K562 (cell line): ENCODE measurements at regions not wholly inside any gene's neighbourhood (a gene's known extent, or its start where the extent isn't known, plus 50 kb on each side); places are given as distances from the start of the nearest gene placed in this dataset.

Experiments used
- E2F3 ChIP-seq: fragments of 250-450 bp; sonication (Bioruptor Pico); IDR thresholded peaks from 2 replicates; pipeline ENCODE4 v1.4.0; 2020; ENCODE audit warnings: mild to moderate bottlenecking
- GTF2E2 ChIP-seq: fragments of 200-800 bp; sonication (Bioruptor generic); IDR thresholded peaks from 2 replicates; pipeline ENCODE4 v1.6.1; 2016; ENCODE audit warnings: missing genetic modification characterization, missing compliant biosample characterization
- NR4A1 ChIP-seq, 2 experiments: fragments of 250-450 bp in 1 of 2; fragments of 450-650 bp in 1 of 2; sonication (Bioruptor Pico) in 1 of 2; IDR thresholded peaks; 2 replicates each; pipeline versions ENCODE4 v1.4.0 to v1.6.1; 2016 to 2020; ENCODE audit warnings: mild to moderate bottlenecking in 2 of 2, missing compliant biosample characterization in 1 of 2, missing genetic modification characterization in 1 of 2, moderate library complexity in 1 of 2
- TRIM28 ChIP-seq: fragments of 450-650 bp; IDR thresholded peaks from 2 replicates; pipeline ENCODE4 v1.6.1; 2017
- ZNF282 ChIP-seq: sonication (generic); formaldehyde crosslinking; IDR thresholded peaks from 2 replicates; pipeline ENCODE4 v1.8.1; 2023; ENCODE audit warnings: missing genetic modification reagents
- TF ChIP-seq, protein P1 (sequence below): fragments of 450-650 bp; IDR thresholded peaks from 2 replicates; pipeline ENCODE4 v1.7.1; 2018; ENCODE audit warnings: mild to moderate bottlenecking, low read depth; ENCODE audit not compliant: partially characterized antibody
- TF ChIP-seq, protein P2 (sequence below): fragments of 200-600 bp; sonication (generic); IDR thresholded peaks from one replicate; pipeline ENCODE4 v1.6.1; 2012; ENCODE audit warnings: mild to moderate bottlenecking, low read depth, low read length, inconsistent platforms
- TF ChIP-seq, protein P3 (sequence below): fragments of 450-650 bp; IDR thresholded peaks from 2 replicates; pipeline ENCODE4 v1.6.1; 2018; ENCODE audit warnings: mild to moderate bottlenecking, low read depth; ENCODE audit not compliant: partially characterized antibody
- TF ChIP-seq, protein P4 (sequence below): sonication (generic); formaldehyde crosslinking; IDR thresholded peaks from 2 replicates; pipeline ENCODE4 v1.8.1; 2023; ENCODE audit warnings: mild to moderate bottlenecking, missing genetic modification reagents

DNA sequence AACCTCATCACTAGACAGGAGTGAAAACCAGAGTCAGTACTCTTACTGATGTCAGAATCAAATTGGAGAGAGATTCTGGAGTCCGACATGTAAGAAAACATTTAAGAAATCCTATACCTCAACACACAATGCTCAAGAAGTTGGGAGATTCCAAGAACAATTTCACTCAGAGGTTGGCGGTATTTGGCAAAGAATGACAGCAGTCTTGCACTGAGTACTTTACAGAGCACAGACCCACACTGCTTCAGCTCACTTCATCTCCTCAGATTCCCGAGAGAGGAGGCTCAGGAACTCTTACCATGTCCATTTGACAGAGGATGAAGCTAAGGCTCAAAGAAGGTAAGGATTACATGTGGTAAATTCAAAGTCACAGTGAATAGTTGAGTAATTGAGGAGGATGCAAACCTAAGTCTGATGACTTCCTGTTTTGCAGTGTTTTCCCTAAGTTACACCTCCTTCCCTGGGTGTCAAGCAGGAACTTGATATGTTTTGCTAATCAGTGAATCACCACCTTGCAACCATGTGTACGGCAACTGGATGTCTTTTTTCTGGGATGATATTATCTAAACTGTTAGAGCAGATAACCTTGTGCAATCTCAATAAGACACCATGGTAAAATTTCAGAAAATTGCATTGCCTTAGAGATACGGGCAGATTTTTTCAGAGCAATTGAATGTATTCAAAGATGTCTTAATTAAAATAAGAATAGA is 61.3 kb upstream of the MME start (continued):
- TF ChIP-seq, protein P1, sequence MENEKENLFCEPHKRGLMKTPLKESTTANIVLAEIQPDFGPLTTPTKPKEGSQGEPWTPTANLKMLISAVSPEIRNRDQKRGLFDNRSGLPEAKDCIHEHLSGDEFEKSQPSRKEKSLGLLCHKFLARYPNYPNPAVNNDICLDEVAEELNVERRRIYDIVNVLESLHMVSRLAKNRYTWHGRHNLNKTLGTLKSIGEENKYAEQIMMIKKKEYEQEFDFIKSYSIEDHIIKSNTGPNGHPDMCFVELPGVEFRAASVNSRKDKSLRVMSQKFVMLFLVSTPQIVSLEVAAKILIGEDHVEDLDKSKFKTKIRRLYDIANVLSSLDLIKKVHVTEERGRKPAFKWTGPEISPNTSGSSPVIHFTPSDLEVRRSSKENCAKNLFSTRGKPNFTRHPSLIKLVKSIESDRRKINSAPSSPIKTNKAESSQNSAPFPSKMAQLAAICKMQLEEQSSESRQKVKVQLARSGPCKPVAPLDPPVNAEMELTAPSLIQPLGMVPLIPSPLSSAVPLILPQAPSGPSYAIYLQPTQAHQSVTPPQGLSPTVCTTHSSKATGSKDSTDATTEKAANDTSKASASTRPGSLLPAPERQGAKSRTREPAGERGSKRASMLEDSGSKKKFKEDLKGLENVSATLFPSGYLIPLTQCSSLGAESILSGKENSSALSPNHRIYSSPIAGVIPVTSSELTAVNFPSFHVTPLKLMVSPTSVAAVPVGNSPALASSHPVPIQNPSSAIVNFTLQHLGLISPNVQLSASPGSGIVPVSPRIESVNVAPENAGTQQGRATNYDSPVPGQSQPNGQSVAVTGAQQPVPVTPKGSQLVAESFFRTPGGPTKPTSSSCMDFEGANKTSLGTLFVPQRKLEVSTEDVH: no peak
- no peak for TF ChIP-seq NR4A1 (CRISPR knock-in tag; IDR thresholded peaks at IDR 0.05)
- TF ChIP-seq NR4A1 (tag; IDR thresholded peaks at IDR 0.05): no peak
- no peak for TF ChIP-seq ZNF282 (CRISPR knock-in tag)
- TF ChIP-seq, protein P2, sequence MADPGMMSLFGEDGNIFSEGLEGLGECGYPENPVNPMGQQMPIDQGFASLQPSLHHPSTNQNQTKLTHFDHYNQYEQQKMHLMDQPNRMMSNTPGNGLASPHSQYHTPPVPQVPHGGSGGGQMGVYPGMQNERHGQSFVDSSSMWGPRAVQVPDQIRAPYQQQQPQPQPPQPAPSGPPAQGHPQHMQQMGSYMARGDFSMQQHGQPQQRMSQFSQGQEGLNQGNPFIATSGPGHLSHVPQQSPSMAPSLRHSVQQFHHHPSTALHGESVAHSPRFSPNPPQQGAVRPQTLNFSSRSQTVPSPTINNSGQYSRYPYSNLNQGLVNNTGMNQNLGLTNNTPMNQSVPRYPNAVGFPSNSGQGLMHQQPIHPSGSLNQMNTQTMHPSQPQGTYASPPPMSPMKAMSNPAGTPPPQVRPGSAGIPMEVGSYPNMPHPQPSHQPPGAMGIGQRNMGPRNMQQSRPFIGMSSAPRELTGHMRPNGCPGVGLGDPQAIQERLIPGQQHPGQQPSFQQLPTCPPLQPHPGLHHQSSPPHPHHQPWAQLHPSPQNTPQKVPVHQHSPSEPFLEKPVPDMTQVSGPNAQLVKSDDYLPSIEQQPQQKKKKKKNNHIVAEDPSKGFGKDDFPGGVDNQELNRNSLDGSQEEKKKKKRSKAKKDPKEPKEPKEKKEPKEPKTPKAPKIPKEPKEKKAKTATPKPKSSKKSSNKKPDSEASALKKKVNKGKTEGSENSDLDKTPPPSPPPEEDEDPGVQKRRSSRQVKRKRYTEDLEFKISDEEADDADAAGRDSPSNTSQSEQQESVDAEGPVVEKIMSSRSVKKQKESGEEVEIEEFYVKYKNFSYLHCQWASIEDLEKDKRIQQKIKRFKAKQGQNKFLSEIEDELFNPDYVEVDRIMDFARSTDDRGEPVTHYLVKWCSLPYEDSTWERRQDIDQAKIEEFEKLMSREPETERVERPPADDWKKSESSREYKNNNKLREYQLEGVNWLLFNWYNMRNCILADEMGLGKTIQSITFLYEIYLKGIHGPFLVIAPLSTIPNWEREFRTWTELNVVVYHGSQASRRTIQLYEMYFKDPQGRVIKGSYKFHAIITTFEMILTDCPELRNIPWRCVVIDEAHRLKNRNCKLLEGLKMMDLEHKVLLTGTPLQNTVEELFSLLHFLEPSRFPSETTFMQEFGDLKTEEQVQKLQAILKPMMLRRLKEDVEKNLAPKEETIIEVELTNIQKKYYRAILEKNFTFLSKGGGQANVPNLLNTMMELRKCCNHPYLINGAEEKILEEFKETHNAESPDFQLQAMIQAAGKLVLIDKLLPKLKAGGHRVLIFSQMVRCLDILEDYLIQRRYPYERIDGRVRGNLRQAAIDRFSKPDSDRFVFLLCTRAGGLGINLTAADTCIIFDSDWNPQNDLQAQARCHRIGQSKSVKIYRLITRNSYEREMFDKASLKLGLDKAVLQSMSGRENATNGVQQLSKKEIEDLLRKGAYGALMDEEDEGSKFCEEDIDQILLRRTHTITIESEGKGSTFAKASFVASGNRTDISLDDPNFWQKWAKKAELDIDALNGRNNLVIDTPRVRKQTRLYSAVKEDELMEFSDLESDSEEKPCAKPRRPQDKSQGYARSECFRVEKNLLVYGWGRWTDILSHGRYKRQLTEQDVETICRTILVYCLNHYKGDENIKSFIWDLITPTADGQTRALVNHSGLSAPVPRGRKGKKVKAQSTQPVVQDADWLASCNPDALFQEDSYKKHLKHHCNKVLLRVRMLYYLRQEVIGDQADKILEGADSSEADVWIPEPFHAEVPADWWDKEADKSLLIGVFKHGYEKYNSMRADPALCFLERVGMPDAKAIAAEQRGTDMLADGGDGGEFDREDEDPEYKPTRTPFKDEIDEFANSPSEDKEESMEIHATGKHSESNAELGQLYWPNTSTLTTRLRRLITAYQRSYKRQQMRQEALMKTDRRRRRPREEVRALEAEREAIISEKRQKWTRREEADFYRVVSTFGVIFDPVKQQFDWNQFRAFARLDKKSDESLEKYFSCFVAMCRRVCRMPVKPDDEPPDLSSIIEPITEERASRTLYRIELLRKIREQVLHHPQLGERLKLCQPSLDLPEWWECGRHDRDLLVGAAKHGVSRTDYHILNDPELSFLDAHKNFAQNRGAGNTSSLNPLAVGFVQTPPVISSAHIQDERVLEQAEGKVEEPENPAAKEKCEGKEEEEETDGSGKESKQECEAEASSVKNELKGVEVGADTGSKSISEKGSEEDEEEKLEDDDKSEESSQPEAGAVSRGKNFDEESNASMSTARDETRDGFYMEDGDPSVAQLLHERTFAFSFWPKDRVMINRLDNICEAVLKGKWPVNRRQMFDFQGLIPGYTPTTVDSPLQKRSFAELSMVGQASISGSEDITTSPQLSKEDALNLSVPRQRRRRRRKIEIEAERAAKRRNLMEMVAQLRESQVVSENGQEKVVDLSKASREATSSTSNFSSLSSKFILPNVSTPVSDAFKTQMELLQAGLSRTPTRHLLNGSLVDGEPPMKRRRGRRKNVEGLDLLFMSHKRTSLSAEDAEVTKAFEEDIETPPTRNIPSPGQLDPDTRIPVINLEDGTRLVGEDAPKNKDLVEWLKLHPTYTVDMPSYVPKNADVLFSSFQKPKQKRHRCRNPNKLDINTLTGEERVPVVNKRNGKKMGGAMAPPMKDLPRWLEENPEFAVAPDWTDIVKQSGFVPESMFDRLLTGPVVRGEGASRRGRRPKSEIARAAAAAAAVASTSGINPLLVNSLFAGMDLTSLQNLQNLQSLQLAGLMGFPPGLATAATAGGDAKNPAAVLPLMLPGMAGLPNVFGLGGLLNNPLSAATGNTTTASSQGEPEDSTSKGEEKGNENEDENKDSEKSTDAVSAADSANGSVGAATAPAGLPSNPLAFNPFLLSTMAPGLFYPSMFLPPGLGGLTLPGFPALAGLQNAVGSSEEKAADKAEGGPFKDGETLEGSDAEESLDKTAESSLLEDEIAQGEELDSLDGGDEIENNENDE: no peak
- no peak for TF ChIP-seq GTF2E2 (tag)
- TF ChIP-seq TRIM28: no peak; the same call in 1 of the 2 replicates
- TF ChIP-seq, protein P3, sequence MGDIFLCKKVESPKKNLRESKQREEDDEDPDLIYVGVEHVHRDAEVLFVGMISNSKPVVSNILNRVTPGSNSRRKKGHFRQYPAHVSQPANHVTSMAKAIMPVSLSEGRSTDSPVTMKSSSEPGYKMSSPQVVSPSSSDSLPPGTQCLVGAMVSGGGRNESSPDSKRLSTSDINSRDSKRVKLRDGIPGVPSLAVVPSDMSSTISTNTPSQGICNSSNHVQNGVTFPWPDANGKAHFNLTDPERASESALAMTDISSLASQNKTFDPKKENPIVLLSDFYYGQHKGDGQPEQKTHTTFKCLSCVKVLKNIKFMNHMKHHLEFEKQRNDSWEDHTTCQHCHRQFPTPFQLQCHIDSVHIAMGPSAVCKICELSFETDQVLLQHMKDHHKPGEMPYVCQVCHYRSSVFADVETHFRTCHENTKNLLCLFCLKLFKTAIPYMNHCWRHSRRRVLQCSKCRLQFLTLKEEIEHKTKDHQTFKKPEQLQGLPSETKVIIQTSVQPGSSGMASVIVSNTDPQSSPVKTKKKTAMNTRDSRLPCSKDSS: no peak
- TF ChIP-seq E2F3 (CRISPR knock-in tag): no peak
- TF ChIP-seq, protein P4, sequence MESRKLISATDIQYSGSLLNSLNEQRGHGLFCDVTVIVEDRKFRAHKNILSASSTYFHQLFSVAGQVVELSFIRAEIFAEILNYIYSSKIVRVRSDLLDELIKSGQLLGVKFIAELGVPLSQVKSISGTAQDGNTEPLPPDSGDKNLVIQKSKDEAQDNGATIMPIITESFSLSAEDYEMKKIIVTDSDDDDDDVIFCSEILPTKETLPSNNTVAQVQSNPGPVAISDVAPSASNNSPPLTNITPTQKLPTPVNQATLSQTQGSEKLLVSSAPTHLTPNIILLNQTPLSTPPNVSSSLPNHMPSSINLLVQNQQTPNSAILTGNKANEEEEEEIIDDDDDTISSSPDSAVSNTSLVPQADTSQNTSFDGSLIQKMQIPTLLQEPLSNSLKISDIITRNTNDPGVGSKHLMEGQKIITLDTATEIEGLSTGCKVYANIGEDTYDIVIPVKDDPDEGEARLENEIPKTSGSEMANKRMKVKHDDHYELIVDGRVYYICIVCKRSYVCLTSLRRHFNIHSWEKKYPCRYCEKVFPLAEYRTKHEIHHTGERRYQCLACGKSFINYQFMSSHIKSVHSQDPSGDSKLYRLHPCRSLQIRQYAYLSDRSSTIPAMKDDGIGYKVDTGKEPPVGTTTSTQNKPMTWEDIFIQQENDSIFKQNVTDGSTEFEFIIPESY: peak; percentile 87
